HG03045 (cell line): ENCODE measurements at regions not wholly inside any gene's neighbourhood (a gene's known extent, or its start where the extent isn't known, plus 50 kb on each side); places are given as distances from the start of the nearest gene placed in this dataset.
A peak's percentile ranks its signal among the peaks of the same experiment; 100 is the strongest.
"Not testable (repeated sequence)": the region's sequence is repeated elsewhere in the genome, so short reads cannot be mapped to it uniquely, and the experiment has no call there.

Source experiments
- ATAC-seq: cut with Tn5 transposase; IDR thresholded peaks from one replicate; pipeline ENCODE4 v1.9.1; 2021; ENCODE audit warnings: mild to moderate bottlenecking, moderate library complexity; ENCODE audit not compliant: unreplicated experiment

GRCh38 chr14:101616202-101616601 lies 54.9 kb downstream of the DIO3 start:
- no peak for ATAC-seq

- no peak for ATAC-seq
These were observed 58.2 kb downstream of the DIO3 start for GRCh38 chr14:101619484-101619883.

- no peak for ATAC-seq
These were observed 58.9 kb downstream of the DIO3 start for GRCh38 chr14:101620031-101620788.

- no peak for ATAC-seq
These were observed 59.8 kb downstream of the DIO3 start for GRCh38 chr14:101620821-101621785.

GRCh38 chr14:101622251-101623076 lies 61.2 kb downstream of the DIO3 start:
- no peak for ATAC-seq

- ATAC-seq = no peak
These were observed 61.7 kb downstream of the DIO3 start for GRCh38 chr14:101623077-101623372.

- no peak for ATAC-seq
These were observed 62.6 kb downstream of the DIO3 start for GRCh38 chr14:101623685-101624444.

GRCh38 chr14:101624536-101624935 lies 63.2 kb downstream of the DIO3 start:
- no peak for ATAC-seq

- ATAC-seq = no peak
These were observed 64.2 kb downstream of the DIO3 start for GRCh38 chr14:101625336-101626097.

GRCh38 chr14:101626331-101626730 lies 65.0 kb downstream of the DIO3 start:
- no peak for ATAC-seq

- no peak for ATAC-seq
These were observed 66.6 kb downstream of the DIO3 start for GRCh38 chr14:101627915-101628262.

- ATAC-seq = peak; percentile 54
These were observed 67.2 kb downstream of the DIO3 start for GRCh38 chr14:101628471-101628966.

- ATAC-seq = no peak
These were observed 67.7 kb downstream of the DIO3 start for GRCh38 chr14:101628975-101629374.

- ATAC-seq = no peak
These were observed 69.0 kb downstream of the DIO3 start for GRCh38 chr14:101630056-101630965.

GRCh38 chr14:101631199-101631598 lies 69.9 kb downstream of the DIO3 start:
- ATAC-seq = no peak

GRCh38 chr14:101631970-101632369 lies 70.7 kb downstream of the DIO3 start:
- not testable (repeated sequence) for ATAC-seq

GRCh38 chr14:101632520-101632919 lies 71.2 kb downstream of the DIO3 start:
- ATAC-seq = no peak

- ATAC-seq = no peak
These were observed 72.0 kb downstream of the DIO3 start for GRCh38 chr14:101633276-101633675.
